HG03060 (cell line): ENCODE measurements at regions not wholly inside any gene's neighbourhood (a gene's known extent, or its start where the extent isn't known, plus 50 kb on each side); places are given as distances from the start of the nearest gene placed in this dataset.
A peak's percentile ranks its signal among the peaks of the same experiment; 100 is the strongest.
"Not testable (repeated sequence)": the region's sequence is repeated elsewhere in the genome, so short reads cannot be mapped to it uniquely, and the experiment has no call there.

Experiments used
- ATAC-seq: cut with Tn5 transposase; IDR thresholded peaks from one replicate; pipeline ENCODE4 v1.9.1; 2021; ENCODE audit warnings: low read depth, moderate number of reproducible peaks; ENCODE audit not compliant: unreplicated experiment

GRCh38 chr12:102673606-102674005, 193.2 kb upstream of the IGF1 start:
- no peak for ATAC-seq

- ATAC-seq, result not testable (repeated sequence)
These were observed 191.8 kb upstream of the IGF1 start for GRCh38 chr12:102672212-102672611.

- ATAC-seq, result no peak
These were observed 188.7 kb upstream of the IGF1 start for GRCh38 chr12:102669056-102669455.

- ATAC-seq, result not testable (repeated sequence)
These were observed 185.8 kb upstream of the IGF1 start for GRCh38 chr12:102666176-102666575.

GRCh38 chr12:102659200-102659911, 179.0 kb upstream of the IGF1 start:
- no peak for ATAC-seq

- ATAC-seq, result no peak
These were observed 173.0 kb upstream of the IGF1 start for GRCh38 chr12:102653406-102653805.

- ATAC-seq, result no peak
These were observed 172.4 kb upstream of the IGF1 start for GRCh38 chr12:102652645-102653313.

GRCh38 chr12:102645968-102646367, 165.6 kb upstream of the IGF1 start:
- ATAC-seq, result no peak

- ATAC-seq, result no peak
These were observed 163.7 kb upstream of the IGF1 start for GRCh38 chr12:102643879-102644575.

- ATAC-seq, result no peak
These were observed 161.8 kb upstream of the IGF1 start for GRCh38 chr12:102642199-102642598.

- peak; percentile 67 for ATAC-seq
These were observed 160.3 kb upstream of the IGF1 start for GRCh38 chr12:102640658-102641057.

- no peak for ATAC-seq
These were observed 158.4 kb upstream of the IGF1 start for GRCh38 chr12:102638777-102639176.

GRCh38 chr12:102633981-102634605, 153.7 kb upstream of the IGF1 start:
- ATAC-seq, result no peak

- ATAC-seq, result no peak
These were observed 150.9 kb upstream of the IGF1 start for GRCh38 chr12:102631274-102631673.

GRCh38 chr12:102629262-102629888, 149.0 kb upstream of the IGF1 start:
- ATAC-seq, result no peak

GRCh38 chr12:102625819-102626218, 145.5 kb upstream of the IGF1 start:
- ATAC-seq, result no peak

- ATAC-seq, result no peak
These were observed 142.3 kb upstream of the IGF1 start for GRCh38 chr12:102622618-102623017.

GRCh38 chr12:102618197-102618877, 138.0 kb upstream of the IGF1 start:
- ATAC-seq, result no peak

GRCh38 chr12:102616692-102617091, 136.3 kb upstream of the IGF1 start:
- no peak for ATAC-seq

GRCh38 chr12:102611995-102612394, 131.6 kb upstream of the IGF1 start:
- no peak for ATAC-seq
